ENCODE measurements at regions not wholly inside any gene's neighbourhood (a gene's known extent, or its start where the extent isn't known, plus 50 kb on each side); places are given as distances from the start of the nearest gene placed in this dataset.
"Not testable (repeated sequence)": the region's sequence is repeated elsewhere in the genome, so short reads cannot be mapped to it uniquely, and the experiment has no call there.

- H3K9ac ChIP-seq (ENCODE audit: insufficient read depth, low read length): no peak overlapping the region
- no peak overlapping the region for H2AFZ ChIP-seq (ENCODE audit: low read length)
- no peaks in the 10 kb centered on the region for H3K4me1 ChIP-seq (ENCODE audit: control insufficient read depth, extremely low read depth, insufficient read depth, low read length)
- no peak overlapping the region for H3K4me2 ChIP-seq (ENCODE audit: extremely low read depth, insufficient read depth, low read length)
- no peak overlapping the region for H3K4me3 ChIP-seq (replicated peaks in 1 of 4; ENCODE audit: control extremely low read depth in 1 of 4, insufficient read depth in 1 of 4, low read depth in 3 of 4, low read length in 4 of 4)
- DNase-seq (ENCODE audit: low read depth in 2 of 2): no peak
- no peaks in the 10 kb centered on the region for H3K36me3 ChIP-seq (ENCODE audit: control insufficient read depth, insufficient read depth, low read length)
- no peaks in the 10 kb centered on the region for H3K79me2 ChIP-seq (ENCODE audit: control insufficient read depth, insufficient read depth, low read length)
- H3K27me3 ChIP-seq (ENCODE audit: control insufficient read depth, insufficient read depth, low read length): no peaks in the 10 kb centered on the region
- no peak overlapping the region for H3K27ac ChIP-seq (ENCODE audit: insufficient read depth, low read length)
- no peaks in the 10 kb centered on the region for H3K9me3 ChIP-seq (ENCODE audit: control insufficient read depth, insufficient read depth, low read depth, low read length)
- H4K20me1 ChIP-seq (ENCODE audit: control insufficient read depth, extremely low read depth, insufficient read depth, low read length): no peaks in the 10 kb centered on the region
- TF ChIP-seq EZH2 (IDR thresholded peaks at IDR 0.05; ENCODE audit: low read length, missing control alignments) (no peak), CTCF (conservative IDR thresholded peaks at IDR 0.05 in 1 of 2, IDR thresholded peaks at IDR 0.05 in 1 of 2; ENCODE audit: low read depth in 1 of 2, low read length in 2 of 2) (no peak)
Measured at GRCh38 chr14:41229824-41230223, 376.9 kb upstream of the LRFN5 start.

GRCh38 chr14:41225433-41225832 is 381.2 kb upstream of the LRFN5 start:
- no peak overlapping the region for H3K4me3 ChIP-seq (replicated peaks in 1 of 4; ENCODE audit: control extremely low read depth in 1 of 4, insufficient read depth in 1 of 4, low read depth in 3 of 4, low read length in 4 of 4)
- no peaks in the 10 kb centered on the region for H4K20me1 ChIP-seq (ENCODE audit: control insufficient read depth, extremely low read depth, insufficient read depth, low read length)
- H2AFZ ChIP-seq (ENCODE audit: low read length): no peak overlapping the region
- H3K9me3 ChIP-seq (ENCODE audit: control insufficient read depth, insufficient read depth, low read depth, low read length): no peaks in the 10 kb centered on the region
- H3K4me1 ChIP-seq (ENCODE audit: control insufficient read depth, extremely low read depth, insufficient read depth, low read length): no peaks in the 10 kb centered on the region
- TF ChIP-seq CTCF (conservative IDR thresholded peaks at IDR 0.05 in 1 of 2, IDR thresholded peaks at IDR 0.05 in 1 of 2; ENCODE audit: low read depth in 1 of 2, low read length in 2 of 2): no peak
- H3K79me2 ChIP-seq (ENCODE audit: control insufficient read depth, insufficient read depth, low read length): no peaks in the 10 kb centered on the region
- H3K9ac ChIP-seq (ENCODE audit: insufficient read depth, low read length): no peak overlapping the region
- H3K27ac ChIP-seq (ENCODE audit: insufficient read depth, low read length): no peak overlapping the region
- no peaks in the 10 kb centered on the region for H3K36me3 ChIP-seq (ENCODE audit: control insufficient read depth, insufficient read depth, low read length)
- H3K27me3 ChIP-seq (ENCODE audit: control insufficient read depth, insufficient read depth, low read length): no peaks in the 10 kb centered on the region
- H3K4me2 ChIP-seq (ENCODE audit: extremely low read depth, insufficient read depth, low read length): no peak overlapping the region
- DNase-seq (ENCODE audit: low read depth in 2 of 2): no peak

- Histone ChIP-seq H3K9ac (ENCODE audit: insufficient read depth, low read length) (no peak overlapping the region), H2AFZ (ENCODE audit: low read length) (no peak overlapping the region), H3K27ac (ENCODE audit: insufficient read depth, low read length) (no peak overlapping the region), H3K79me2 (ENCODE audit: control insufficient read depth, insufficient read depth, low read length) (no peaks in the 10 kb centered on the region), H4K20me1 (ENCODE audit: control insufficient read depth, extremely low read depth, insufficient read depth, low read length) (no peaks in the 10 kb centered on the region), H3K4me3 (replicated peaks in 1 of 4; ENCODE audit: control extremely low read depth in 1 of 4, insufficient read depth in 1 of 4, low read depth in 3 of 4, low read length in 4 of 4) (no peak overlapping the region), H3K4me1 (ENCODE audit: control insufficient read depth, extremely low read depth, insufficient read depth, low read length) (no peaks in the 10 kb centered on the region), H3K9me3 (ENCODE audit: control insufficient read depth, insufficient read depth, low read depth, low read length) (no peaks in the 10 kb centered on the region), H3K27me3 (ENCODE audit: control insufficient read depth, insufficient read depth, low read length) (no peaks in the 10 kb centered on the region), H3K4me2 (ENCODE audit: extremely low read depth, insufficient read depth, low read length) (no peak overlapping the region), H3K36me3 (ENCODE audit: control insufficient read depth, insufficient read depth, low read length) (no peaks in the 10 kb centered on the region)
- no peak for TF ChIP-seq CTCF (conservative IDR thresholded peaks at IDR 0.05 in 1 of 2, IDR thresholded peaks at IDR 0.05 in 1 of 2; ENCODE audit: low read depth in 1 of 2, low read length in 2 of 2)
- no peak for TF ChIP-seq EZH2 (IDR thresholded peaks at IDR 0.05; ENCODE audit: low read length, missing control alignments)
- DNase-seq (ENCODE audit: low read depth in 2 of 2): no peak
Measured at GRCh38 chr14:41222581-41222980, 384.1 kb upstream of the LRFN5 start.

GRCh38 chr14:41214978-41215377 is 391.7 kb upstream of the LRFN5 start:
- H3K27me3 ChIP-seq (ENCODE audit: control insufficient read depth, insufficient read depth, low read length); H2AFZ ChIP-seq (ENCODE audit: low read length); H3K9ac ChIP-seq (ENCODE audit: insufficient read depth, low read length); H3K4me3 ChIP-seq (replicated peaks in 1 of 4; ENCODE audit: control extremely low read depth in 1 of 4, insufficient read depth in 1 of 4, low read depth in 3 of 4, low read length in 4 of 4); H4K20me1 ChIP-seq (ENCODE audit: control insufficient read depth, extremely low read depth, insufficient read depth, low read length); H3K9me3 ChIP-seq (ENCODE audit: control insufficient read depth, insufficient read depth, low read depth, low read length); H3K36me3 ChIP-seq (ENCODE audit: control insufficient read depth, insufficient read depth, low read length); DNase-seq (ENCODE audit: low read depth in 2 of 2); H3K79me2 ChIP-seq (ENCODE audit: control insufficient read depth, insufficient read depth, low read length); H3K27ac ChIP-seq (ENCODE audit: insufficient read depth, low read length); H3K4me1 ChIP-seq (ENCODE audit: control insufficient read depth, extremely low read depth, insufficient read depth, low read length); H3K4me2 ChIP-seq (ENCODE audit: extremely low read depth, insufficient read depth, low read length): not testable (repeated sequence)

Measured in fibroblast of lung (primary cell).